ENCODE measurements at regions not wholly inside any gene's neighbourhood (a gene's known extent, or its start where the extent isn't known, plus 50 kb on each side); places are given as distances from the start of the nearest gene placed in this dataset.
"Not testable (repeated sequence)": the region's sequence is repeated elsewhere in the genome, so short reads cannot be mapped to it uniquely, and the experiment has no call there.

DNA sequence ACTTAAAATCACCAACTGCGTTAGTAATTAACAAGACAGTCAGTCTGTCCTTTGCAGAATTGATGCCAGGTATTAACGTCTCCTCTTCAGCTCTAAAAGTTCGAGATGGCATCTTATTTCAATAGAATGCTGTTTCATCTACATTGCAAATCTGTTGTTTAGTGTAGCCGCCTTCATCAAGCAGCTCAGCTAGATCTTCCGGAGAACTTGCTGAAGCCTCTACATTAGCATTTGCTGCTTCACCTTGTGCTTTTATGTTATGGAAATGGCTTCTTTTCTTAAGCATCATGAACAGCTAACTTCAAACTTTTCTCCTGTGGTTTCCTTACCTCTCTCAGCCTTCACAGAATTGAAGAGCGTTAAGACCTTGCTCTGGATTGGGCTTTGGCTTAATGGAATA lies 95.5 kb upstream of the FAM20C start:
- no peak overlapping the region for H3K4me3 ChIP-seq (ENCODE audit: low read depth, low read length)

DNA sequence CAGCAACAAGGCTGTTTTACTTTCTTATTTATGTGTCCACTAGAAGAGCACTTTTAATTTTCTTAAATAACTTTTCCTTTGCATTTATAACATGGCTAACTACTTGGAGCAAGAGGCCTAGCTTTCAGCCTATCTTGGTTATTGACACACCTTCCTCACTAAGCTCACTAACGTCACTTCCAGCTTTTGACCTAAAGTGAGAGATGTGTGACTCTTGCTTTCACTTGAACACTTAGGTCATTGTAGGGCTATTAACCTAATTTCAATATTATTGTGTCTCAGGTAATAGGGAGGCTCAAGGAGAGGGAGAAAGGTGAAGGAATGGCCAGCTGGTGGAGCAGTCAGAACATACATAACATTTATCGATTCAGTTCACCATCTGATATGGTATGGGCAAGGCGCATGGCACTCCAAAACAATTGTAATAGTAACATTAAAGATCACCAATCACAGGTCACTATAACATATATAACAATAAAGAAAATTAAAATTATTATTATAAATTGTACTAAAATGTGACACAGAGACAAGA lies 95.0 kb upstream of the FAM20C start:
- peaks cover 9% of the 10 kb centered on the region for H3K9me3 ChIP-seq (ENCODE audit: control insufficient read depth, insufficient read depth, low read length)
- ChIA-PET POLR2A (no interaction called here), CTCF (no interaction called here)
- H3K4me3 ChIP-seq (ENCODE audit: low read depth, low read length): no peak overlapping the region
- TF ChIP-seq, protein P1, sequence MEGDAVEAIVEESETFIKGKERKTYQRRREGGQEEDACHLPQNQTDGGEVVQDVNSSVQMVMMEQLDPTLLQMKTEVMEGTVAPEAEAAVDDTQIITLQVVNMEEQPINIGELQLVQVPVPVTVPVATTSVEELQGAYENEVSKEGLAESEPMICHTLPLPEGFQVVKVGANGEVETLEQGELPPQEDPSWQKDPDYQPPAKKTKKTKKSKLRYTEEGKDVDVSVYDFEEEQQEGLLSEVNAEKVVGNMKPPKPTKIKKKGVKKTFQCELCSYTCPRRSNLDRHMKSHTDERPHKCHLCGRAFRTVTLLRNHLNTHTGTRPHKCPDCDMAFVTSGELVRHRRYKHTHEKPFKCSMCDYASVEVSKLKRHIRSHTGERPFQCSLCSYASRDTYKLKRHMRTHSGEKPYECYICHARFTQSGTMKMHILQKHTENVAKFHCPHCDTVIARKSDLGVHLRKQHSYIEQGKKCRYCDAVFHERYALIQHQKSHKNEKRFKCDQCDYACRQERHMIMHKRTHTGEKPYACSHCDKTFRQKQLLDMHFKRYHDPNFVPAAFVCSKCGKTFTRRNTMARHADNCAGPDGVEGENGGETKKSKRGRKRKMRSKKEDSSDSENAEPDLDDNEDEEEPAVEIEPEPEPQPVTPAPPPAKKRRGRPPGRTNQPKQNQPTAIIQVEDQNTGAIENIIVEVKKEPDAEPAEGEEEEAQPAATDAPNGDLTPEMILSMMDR (IDR thresholded peaks at IDR 0.05; ENCODE audit: low read depth, low read length): no peak
- DNase-seq (ENCODE audit: low read depth, low spot score): no peak
- no peaks in the 10 kb centered on the region for H3K27me3 ChIP-seq (ENCODE audit: control insufficient read depth, insufficient read depth, low read length)
- no peak overlapping the region for H3K27ac ChIP-seq (ENCODE audit: low read depth, low read length)

More for the DNA sequence above, 95.5 kb upstream of the FAM20C start:
- Histone ChIP-seq H3K27me3 (ENCODE audit: control insufficient read depth, insufficient read depth, low read length) (no peaks in the 10 kb centered on the region), H3K9me3 (ENCODE audit: control insufficient read depth, insufficient read depth, low read length) (peaks cover 9% of the 10 kb centered on the region), H3K27ac (ENCODE audit: low read depth, low read length) (no peak overlapping the region)
- no peak for DNase-seq (ENCODE audit: low read depth, low spot score)
- CTCF ChIA-PET: no interaction called here
- POLR2A ChIA-PET: no interaction called here
- TF ChIP-seq, protein P1 (IDR thresholded peaks at IDR 0.05; ENCODE audit: low read depth, low read length): no peak

DNA sequence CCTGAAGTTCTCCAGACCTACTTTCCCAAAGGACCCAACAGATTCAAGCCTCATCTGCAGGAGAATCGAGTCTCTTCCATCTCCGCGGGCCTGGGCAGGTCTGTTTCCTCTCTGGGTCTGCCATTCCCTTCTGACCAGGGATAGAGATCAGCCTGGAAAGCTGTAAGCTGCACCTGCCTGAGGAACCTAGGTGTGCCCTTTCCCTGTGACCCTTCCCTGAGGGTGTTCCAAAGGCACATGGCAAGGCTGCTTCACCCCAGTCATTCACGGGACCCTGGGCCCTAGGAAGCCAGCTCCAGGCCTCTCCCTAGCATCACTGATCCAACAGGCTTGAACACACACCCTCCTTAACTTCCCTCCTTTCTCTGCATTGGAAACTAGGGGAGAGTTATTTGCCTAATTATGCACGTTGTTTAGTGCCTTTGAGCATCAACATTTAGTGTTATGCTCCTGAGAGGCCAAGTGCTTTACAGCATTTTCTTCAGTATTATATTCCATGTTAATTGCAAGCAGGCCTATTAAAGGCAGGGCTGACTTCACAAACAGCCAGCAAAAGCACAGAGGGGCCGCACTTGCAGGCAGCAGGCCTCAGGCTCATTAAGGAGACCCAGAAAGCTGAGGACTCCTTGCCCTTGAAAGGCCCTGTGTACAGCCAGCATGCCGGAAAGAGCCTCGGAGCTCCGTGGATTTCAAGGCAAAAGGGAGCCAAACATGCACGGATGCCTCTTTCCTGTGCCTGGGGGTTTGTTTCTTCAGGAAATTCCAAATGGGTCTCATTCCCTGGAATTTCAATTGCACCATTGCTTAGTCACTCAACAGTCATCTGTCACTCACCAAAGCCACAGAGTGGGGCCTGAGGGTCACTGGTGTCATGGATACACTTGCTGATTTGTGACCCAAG lies 91.0 kb upstream of the FAM20C start:
- CTCF ChIA-PET: no interaction called here
- H3K27ac ChIP-seq (ENCODE audit: low read depth, low read length): peak overlapping the region; percentile 55
- H3K9me3 ChIP-seq (ENCODE audit: control insufficient read depth, insufficient read depth, low read length): peaks cover 4% of the 10 kb centered on the region; the same call in 1 of the 2 replicates
- H3K4me3 ChIP-seq (ENCODE audit: low read depth, low read length): no peak overlapping the region
- H3K27me3 ChIP-seq (ENCODE audit: control insufficient read depth, insufficient read depth, low read length): no peaks in the 10 kb centered on the region
- peak; percentile 8 for DNase-seq (ENCODE audit: low read depth, low spot score)
- TF ChIP-seq, protein P1 (IDR thresholded peaks at IDR 0.05; ENCODE audit: low read depth, low read length): no peak
- POLR2A ChIA-PET: no interaction called here

DNA sequence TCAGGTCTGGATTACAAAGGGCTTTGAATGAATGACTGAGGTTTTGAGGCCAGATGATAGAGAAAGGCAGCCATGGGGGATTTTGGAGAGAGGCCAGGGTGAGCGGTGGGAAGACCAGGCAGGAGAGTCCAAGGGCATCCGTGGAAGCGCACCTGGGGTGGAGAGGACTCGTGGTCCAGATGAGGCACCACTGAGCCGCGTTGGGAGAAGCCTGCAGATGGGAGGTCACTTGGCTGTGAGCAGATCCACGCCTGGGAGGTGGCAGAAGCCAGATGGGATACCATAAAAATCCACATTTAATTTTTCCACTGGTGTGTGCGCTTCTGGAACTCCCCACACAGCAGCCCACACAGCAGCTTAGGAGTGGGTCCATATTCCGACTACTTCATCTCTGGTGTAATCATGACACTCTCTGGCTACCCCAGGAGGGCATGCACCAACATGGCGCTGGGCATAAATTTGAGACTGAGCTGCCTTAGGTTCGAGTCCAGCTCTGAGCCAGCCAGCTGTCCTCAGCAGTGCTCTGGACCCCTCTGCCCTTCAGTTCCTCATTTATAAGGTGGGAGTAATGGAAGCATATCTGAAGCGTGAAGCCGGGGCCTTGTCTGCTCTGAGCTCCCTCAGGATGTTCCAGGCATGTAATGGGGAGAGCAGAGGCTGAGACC lies 90.2 kb upstream of the FAM20C start:
- no peak overlapping the region for H3K27ac ChIP-seq (ENCODE audit: low read depth, low read length)
- DNase-seq (ENCODE audit: low read depth, low spot score): no peak
- peaks cover 4% of the 10 kb centered on the region; the same call in 1 of the 2 replicates for H3K9me3 ChIP-seq (ENCODE audit: control insufficient read depth, insufficient read depth, low read length)
- ChIA-PET POLR2A (no interaction called here), CTCF (no interaction called here)
- TF ChIP-seq, protein P1 (IDR thresholded peaks at IDR 0.05; ENCODE audit: low read depth, low read length): no peak
- H3K4me3 ChIP-seq (ENCODE audit: low read depth, low read length): no peak overlapping the region
- no peaks in the 10 kb centered on the region for H3K27me3 ChIP-seq (ENCODE audit: control insufficient read depth, insufficient read depth, low read length)

DNA sequence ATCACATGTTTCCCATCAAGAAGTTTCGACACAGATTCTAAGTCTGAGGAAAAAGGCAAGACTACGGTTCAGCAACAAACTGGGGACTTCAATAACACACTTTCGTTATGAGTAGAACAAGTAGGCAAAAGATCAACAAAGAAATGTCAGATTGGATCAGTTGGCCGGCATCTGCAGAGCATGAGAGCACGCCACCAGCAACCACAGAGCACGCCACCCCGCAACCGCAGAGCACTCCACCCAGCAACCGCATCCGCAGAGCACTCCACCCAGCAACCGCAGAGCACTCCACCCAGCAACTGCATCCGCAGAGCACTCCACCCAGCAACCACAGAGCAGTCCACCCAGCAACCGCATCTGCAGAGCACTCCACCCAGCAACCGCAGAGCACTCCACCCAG lies 89.7 kb upstream of the FAM20C start:
- TF ChIP-seq, protein P1 (IDR thresholded peaks at IDR 0.05; ENCODE audit: low read depth, low read length): no peak
- no peak for DNase-seq (ENCODE audit: low read depth, low spot score)
- ChIA-PET POLR2A (no interaction called here), CTCF (no interaction called here)
- H3K4me3 ChIP-seq (ENCODE audit: low read depth, low read length): no peak overlapping the region
- peaks cover 4% of the 10 kb centered on the region; the same call in 1 of the 2 replicates for H3K9me3 ChIP-seq (ENCODE audit: control insufficient read depth, insufficient read depth, low read length)
- no peaks in the 10 kb centered on the region for H3K27me3 ChIP-seq (ENCODE audit: control insufficient read depth, insufficient read depth, low read length)
- no peak overlapping the region for H3K27ac ChIP-seq (ENCODE audit: low read depth, low read length)

DNA sequence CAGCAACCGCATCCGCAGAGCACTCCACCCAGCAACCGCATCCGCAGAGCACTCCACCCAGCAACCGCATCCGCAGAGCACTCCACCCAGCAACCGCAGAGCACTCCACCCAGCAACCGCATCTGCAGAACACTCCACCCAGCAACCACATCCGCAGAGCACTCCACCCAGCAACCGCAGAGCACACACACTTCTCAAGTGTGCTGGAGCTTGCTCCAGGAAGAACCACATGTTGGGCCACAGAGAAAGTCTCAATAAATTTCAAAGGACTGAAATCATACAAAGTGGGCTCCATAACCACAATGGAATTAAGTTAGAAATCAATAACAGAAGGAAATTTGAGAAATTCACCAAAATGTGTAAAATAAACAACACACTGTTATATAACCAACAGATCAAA lies 88.4 kb upstream of the FAM20C start:
- POLR2A ChIA-PET: not testable (repeated sequence)

More for the DNA sequence above, 88.4 kb upstream of the FAM20C start:
- CTCF ChIA-PET; H3K27ac ChIP-seq (ENCODE audit: low read depth, low read length); H3K27me3 ChIP-seq (ENCODE audit: control insufficient read depth, insufficient read depth, low read length); DNase-seq (ENCODE audit: low read depth, low spot score); H3K4me3 ChIP-seq (ENCODE audit: low read depth, low read length); H3K9me3 ChIP-seq (ENCODE audit: control insufficient read depth, insufficient read depth, low read length): not testable (repeated sequence)
